Astrocyte (in vitro differentiated cells and primary cell): ENCODE measurements at regions not wholly inside any gene's neighbourhood (a gene's known extent, or its start where the extent isn't known, plus 50 kb on each side); places are given as distances from the start of the nearest gene placed in this dataset.

Source experiments
- DNase-seq: peaks from one replicate; pipeline ENCODE4 v3.0.0-alpha.2; 2010; ENCODE audit warnings: low read depth
- FAIRE-seq: peaks from 2 replicates; lab custom pipeline; 2011; peaks lifted over from hg19 to GRCh38; lab: Jason Lieb, UNC
- H2AFZ ChIP-seq: 2 replicates; pipeline ENCODE4 v1.6.0; 2012; ENCODE audit warnings: low read depth, low read length, inconsistent platforms
- H3K27ac ChIP-seq: 2 replicates; pipeline ENCODE4 v1.5.1; 2011; ENCODE audit warnings: low read depth, low read length, inconsistent platforms
- H3K27me3 ChIP-seq: 2 replicates; pipeline ENCODE4 v1.6.0; 2011; ENCODE audit warnings: low read length, inconsistent platforms; ENCODE audit not compliant: insufficient read depth
- H3K36me3 ChIP-seq: 2 replicates; pipeline ENCODE4 v1.5.1; 2011; ENCODE audit warnings: low read length, inconsistent platforms; ENCODE audit not compliant: insufficient read depth
- H3K4me1 ChIP-seq: 2 replicates; pipeline ENCODE4 v1.5.1; 2011; ENCODE audit warnings: low read length, inconsistent platforms; ENCODE audit not compliant: insufficient read depth
- H3K4me2 ChIP-seq: 2 replicates; pipeline ENCODE4 v1.6.0; 2012; ENCODE audit warnings: low read length, inconsistent platforms
- H3K4me3 ChIP-seq: 2 replicates; pipeline ENCODE4 v1.5.1; 2011; ENCODE audit warnings: low read depth, mild to moderate bottlenecking, low read length, inconsistent platforms; ENCODE audit not compliant: insufficient read depth
- H3K79me2 ChIP-seq: 2 replicates; pipeline ENCODE4 v1.6.0; 2012; ENCODE audit warnings: mild to moderate bottlenecking, low read length, inconsistent platforms; ENCODE audit not compliant: insufficient read depth
- H3K9ac ChIP-seq: 2 replicates; pipeline ENCODE4 v1.6.0; 2012; ENCODE audit warnings: mild to moderate bottlenecking, low read length, inconsistent platforms
- H3K9me3 ChIP-seq: 2 replicates; pipeline ENCODE4 v1.5.1; 2012; ENCODE audit warnings: low read depth, mild to moderate bottlenecking, low read length, inconsistent platforms; ENCODE audit not compliant: insufficient read depth
- H4K20me1 ChIP-seq: 2 replicates; pipeline ENCODE4 v1.6.0; 2012; ENCODE audit warnings: low read length, inconsistent platforms; ENCODE audit not compliant: insufficient read depth
- H3K27ac Mint-ChIP-seq: one replicate; pipeline ENCODE4 v1.8.0; 2021; ENCODE audit warnings: mild to moderate bottlenecking, mixed read lengths; ENCODE audit not compliant: unreplicated experiment
- H3K27me3 Mint-ChIP-seq: one replicate; pipeline ENCODE4 v1.8.0; 2021; ENCODE audit warnings: low read depth, mixed read lengths; ENCODE audit not compliant: unreplicated experiment
- H3K36me3 Mint-ChIP-seq: one replicate; pipeline ENCODE4 v1.8.0; 2021; ENCODE audit warnings: low read depth, mixed read lengths; ENCODE audit not compliant: unreplicated experiment
- H3K4me1 Mint-ChIP-seq: one replicate; pipeline ENCODE4 v1.8.0; 2021; ENCODE audit warnings: low read depth, mixed read lengths; ENCODE audit not compliant: unreplicated experiment
- H3K4me3 Mint-ChIP-seq: one replicate; pipeline ENCODE4 v1.8.0; 2021; ENCODE audit warnings: mild to moderate bottlenecking, moderate library complexity, mixed read lengths; ENCODE audit not compliant: unreplicated experiment
- H3K9me3 Mint-ChIP-seq: one replicate; pipeline ENCODE4 v1.8.0; 2021; ENCODE audit warnings: mild to moderate bottlenecking, mixed read lengths; ENCODE audit not compliant: unreplicated experiment
- CTCF ChIP-seq: IDR thresholded peaks from 2 replicates; pipeline ENCODE4 v1.5.1; 2011; ENCODE audit warnings: low read depth, mild to moderate bottlenecking, inconsistent platforms, low read length, moderate library complexity; ENCODE audit not compliant: insufficient read depth
- EZH2 ChIP-seq: IDR thresholded peaks from 2 replicates; pipeline ENCODE4 v1.6.1; 2012; ENCODE audit warnings: mild to moderate bottlenecking, low read length, inconsistent platforms; ENCODE audit not compliant: insufficient read depth

- H3K9me3 Mint-ChIP-seq: no peaks in the 10 kb centered on the region
- Histone ChIP-seq H3K27ac (no peak overlapping the region), H3K27me3 (peaks cover 2% of the 10 kb centered on the region), H3K4me2 (no peak overlapping the region), H3K79me2 (no peaks in the 10 kb centered on the region), H2AFZ (no peak overlapping the region), H4K20me1 (no peaks in the 10 kb centered on the region), H3K4me1 (peaks cover 5% of the 10 kb centered on the region), H3K9me3 (no peaks in the 10 kb centered on the region), H3K9ac (no peak overlapping the region), H3K36me3 (no peaks in the 10 kb centered on the region), H3K4me3 (no peak overlapping the region)
- H3K36me3 Mint-ChIP-seq: no peaks in the 10 kb centered on the region
- H3K4me3 Mint-ChIP-seq: no peak overlapping the region
- FAIRE-seq (no peak), DNase-seq (no peak)
- peaks cover 35% of the 10 kb centered on the region for H3K27me3 Mint-ChIP-seq
- H3K27ac Mint-ChIP-seq: no peak overlapping the region
- TF ChIP-seq EZH2 (no peak), CTCF (no peak)
- peaks cover 5% of the 10 kb centered on the region for H3K4me1 Mint-ChIP-seq
Measured at GRCh38 chr2:21262426-21262940, 138.7 kb downstream of the TDRD15 start.

- Mint-ChIP-seq H3K36me3 (no peaks in the 10 kb centered on the region), H3K27ac (no peak overlapping the region), H3K27me3 (peaks cover 38% of the 10 kb centered on the region), H3K9me3 (no peaks in the 10 kb centered on the region), H3K4me1 (no peaks in the 10 kb centered on the region), H3K4me3 (no peak overlapping the region)
- H3K4me2 ChIP-seq: no peak overlapping the region
- FAIRE-seq (no peak), DNase-seq (no peak)
- H3K9ac ChIP-seq: no peak overlapping the region
- TF ChIP-seq CTCF: no peak
- no peak for TF ChIP-seq EZH2
- no peak overlapping the region for H2AFZ ChIP-seq
- no peak overlapping the region for H3K4me3 ChIP-seq
- no peak overlapping the region for H3K27ac ChIP-seq
- H3K36me3 ChIP-seq: no peaks in the 10 kb centered on the region
- H3K9me3 ChIP-seq: no peaks in the 10 kb centered on the region
- H4K20me1 ChIP-seq: no peaks in the 10 kb centered on the region
- H3K4me1 ChIP-seq: no peaks in the 10 kb centered on the region
- H3K79me2 ChIP-seq: no peaks in the 10 kb centered on the region
- peaks cover 2% of the 10 kb centered on the region for H3K27me3 ChIP-seq
Measured at GRCh38 chr2:21263622-21264021, 139.9 kb downstream of the TDRD15 start.

GRCh38 chr2:21265752-21266151 lies 142.0 kb downstream of the TDRD15 start:
- Histone ChIP-seq H3K9me3 (no peaks in the 10 kb centered on the region), H3K36me3 (no peaks in the 10 kb centered on the region), H3K4me2 (no peak overlapping the region), H2AFZ (no peak overlapping the region), H4K20me1 (no peaks in the 10 kb centered on the region), H3K79me2 (no peaks in the 10 kb centered on the region), H3K4me1 (no peaks in the 10 kb centered on the region), H3K27ac (no peak overlapping the region), H3K9ac (no peak overlapping the region), H3K27me3 (peaks cover 2% of the 10 kb centered on the region), H3K4me3 (no peak overlapping the region)
- Mint-ChIP-seq H3K4me1 (peaks cover 5% of the 10 kb centered on the region), H3K36me3 (no peaks in the 10 kb centered on the region), H3K27ac (no peak overlapping the region), H3K9me3 (no peaks in the 10 kb centered on the region), H3K4me3 (no peak overlapping the region), H3K27me3 (peaks cover 38% of the 10 kb centered on the region)
- TF ChIP-seq EZH2 (no peak), CTCF (no peak)
- FAIRE-seq (no peak), DNase-seq (no peak)
